ENCODE measurements at regions not wholly inside any gene's neighbourhood (a gene's known extent, or its start where the extent isn't known, plus 50 kb on each side); places are given as distances from the start of the nearest gene placed in this dataset.

DNA sequence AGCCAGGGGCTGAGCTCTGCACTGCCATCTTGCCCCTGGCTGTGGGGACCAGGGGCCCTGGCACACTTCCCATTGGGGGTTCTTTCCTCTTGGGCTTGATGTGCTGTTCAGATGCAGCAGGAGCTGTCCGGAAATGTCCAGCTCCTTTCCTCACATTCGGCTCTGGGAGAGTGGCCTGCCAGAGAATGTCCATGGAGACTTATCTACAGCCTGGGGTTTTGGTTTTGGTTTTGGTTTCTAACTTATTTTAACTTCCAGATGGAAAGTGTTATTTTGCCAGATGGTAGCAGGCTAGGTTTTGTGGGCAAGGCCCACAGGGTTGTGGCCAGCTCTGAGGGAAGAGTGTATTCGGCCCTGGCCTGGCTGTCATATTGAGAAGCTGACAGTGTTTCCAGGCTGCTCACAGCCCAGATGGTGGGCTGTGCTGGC, 177.3 kb downstream of the ANKRD30B start:
- TF ChIP-seq, protein P1, sequence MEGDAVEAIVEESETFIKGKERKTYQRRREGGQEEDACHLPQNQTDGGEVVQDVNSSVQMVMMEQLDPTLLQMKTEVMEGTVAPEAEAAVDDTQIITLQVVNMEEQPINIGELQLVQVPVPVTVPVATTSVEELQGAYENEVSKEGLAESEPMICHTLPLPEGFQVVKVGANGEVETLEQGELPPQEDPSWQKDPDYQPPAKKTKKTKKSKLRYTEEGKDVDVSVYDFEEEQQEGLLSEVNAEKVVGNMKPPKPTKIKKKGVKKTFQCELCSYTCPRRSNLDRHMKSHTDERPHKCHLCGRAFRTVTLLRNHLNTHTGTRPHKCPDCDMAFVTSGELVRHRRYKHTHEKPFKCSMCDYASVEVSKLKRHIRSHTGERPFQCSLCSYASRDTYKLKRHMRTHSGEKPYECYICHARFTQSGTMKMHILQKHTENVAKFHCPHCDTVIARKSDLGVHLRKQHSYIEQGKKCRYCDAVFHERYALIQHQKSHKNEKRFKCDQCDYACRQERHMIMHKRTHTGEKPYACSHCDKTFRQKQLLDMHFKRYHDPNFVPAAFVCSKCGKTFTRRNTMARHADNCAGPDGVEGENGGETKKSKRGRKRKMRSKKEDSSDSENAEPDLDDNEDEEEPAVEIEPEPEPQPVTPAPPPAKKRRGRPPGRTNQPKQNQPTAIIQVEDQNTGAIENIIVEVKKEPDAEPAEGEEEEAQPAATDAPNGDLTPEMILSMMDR (IDR thresholded peaks at IDR 0.05) = no peak
- TF ChIP-seq ZNF423 (CRISPR knock-in tag; IDR thresholded peaks at IDR 0.05) (no peak), JUN (CRISPR knock-in tag; IDR thresholded peaks at IDR 0.05) (no peak), CREM (CRISPR knock-in tag; IDR thresholded peaks at IDR 0.05) (no peak)
- TF ChIP-seq, protein P2, sequence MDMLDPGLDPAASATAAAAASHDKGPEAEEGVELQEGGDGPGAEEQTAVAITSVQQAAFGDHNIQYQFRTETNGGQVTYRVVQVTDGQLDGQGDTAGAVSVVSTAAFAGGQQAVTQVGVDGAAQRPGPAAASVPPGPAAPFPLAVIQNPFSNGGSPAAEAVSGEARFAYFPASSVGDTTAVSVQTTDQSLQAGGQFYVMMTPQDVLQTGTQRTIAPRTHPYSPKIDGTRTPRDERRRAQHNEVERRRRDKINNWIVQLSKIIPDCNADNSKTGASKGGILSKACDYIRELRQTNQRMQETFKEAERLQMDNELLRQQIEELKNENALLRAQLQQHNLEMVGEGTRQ (CRISPR knock-in tag; IDR thresholded peaks at IDR 0.05) = no peak
- TF ChIP-seq, protein P3, sequence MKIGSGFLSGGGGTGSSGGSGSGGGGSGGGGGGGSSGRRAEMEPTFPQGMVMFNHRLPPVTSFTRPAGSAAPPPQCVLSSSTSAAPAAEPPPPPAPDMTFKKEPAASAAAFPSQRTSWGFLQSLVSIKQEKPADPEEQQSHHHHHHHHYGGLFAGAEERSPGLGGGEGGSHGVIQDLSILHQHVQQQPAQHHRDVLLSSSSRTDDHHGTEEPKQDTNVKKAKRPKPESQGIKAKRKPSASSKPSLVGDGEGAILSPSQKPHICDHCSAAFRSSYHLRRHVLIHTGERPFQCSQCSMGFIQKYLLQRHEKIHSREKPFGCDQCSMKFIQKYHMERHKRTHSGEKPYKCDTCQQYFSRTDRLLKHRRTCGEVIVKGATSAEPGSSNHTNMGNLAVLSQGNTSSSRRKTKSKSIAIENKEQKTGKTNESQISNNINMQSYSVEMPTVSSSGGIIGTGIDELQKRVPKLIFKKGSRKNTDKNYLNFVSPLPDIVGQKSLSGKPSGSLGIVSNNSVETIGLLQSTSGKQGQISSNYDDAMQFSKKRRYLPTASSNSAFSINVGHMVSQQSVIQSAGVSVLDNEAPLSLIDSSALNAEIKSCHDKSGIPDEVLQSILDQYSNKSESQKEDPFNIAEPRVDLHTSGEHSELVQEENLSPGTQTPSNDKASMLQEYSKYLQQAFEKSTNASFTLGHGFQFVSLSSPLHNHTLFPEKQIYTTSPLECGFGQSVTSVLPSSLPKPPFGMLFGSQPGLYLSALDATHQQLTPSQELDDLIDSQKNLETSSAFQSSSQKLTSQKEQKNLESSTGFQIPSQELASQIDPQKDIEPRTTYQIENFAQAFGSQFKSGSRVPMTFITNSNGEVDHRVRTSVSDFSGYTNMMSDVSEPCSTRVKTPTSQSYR (CRISPR knock-in tag; IDR thresholded peaks at IDR 0.05) = no peak
- TF ChIP-seq, protein P4, sequence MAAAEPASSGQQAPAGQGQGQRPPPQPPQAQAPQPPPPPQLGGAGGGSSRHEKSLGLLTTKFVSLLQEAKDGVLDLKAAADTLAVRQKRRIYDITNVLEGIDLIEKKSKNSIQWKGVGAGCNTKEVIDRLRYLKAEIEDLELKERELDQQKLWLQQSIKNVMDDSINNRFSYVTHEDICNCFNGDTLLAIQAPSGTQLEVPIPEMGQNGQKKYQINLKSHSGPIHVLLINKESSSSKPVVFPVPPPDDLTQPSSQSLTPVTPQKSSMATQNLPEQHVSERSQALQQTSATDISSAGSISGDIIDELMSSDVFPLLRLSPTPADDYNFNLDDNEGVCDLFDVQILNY (CRISPR knock-in tag; IDR thresholded peaks at IDR 0.05) = no peak
- TF ChIP-seq, protein P5, sequence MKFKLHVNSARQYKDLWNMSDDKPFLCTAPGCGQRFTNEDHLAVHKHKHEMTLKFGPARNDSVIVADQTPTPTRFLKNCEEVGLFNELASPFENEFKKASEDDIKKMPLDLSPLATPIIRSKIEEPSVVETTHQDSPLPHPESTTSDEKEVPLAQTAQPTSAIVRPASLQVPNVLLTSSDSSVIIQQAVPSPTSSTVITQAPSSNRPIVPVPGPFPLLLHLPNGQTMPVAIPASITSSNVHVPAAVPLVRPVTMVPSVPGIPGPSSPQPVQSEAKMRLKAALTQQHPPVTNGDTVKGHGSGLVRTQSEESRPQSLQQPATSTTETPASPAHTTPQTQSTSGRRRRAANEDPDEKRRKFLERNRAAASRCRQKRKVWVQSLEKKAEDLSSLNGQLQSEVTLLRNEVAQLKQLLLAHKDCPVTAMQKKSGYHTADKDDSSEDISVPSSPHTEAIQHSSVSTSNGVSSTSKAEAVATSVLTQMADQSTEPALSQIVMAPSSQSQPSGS (CRISPR knock-in tag; IDR thresholded peaks at IDR 0.05; ENCODE audit: borderline replicate concordance, low read depth) = no peak

Data from WTC11 (cell line).